ENCODE measurements at regions not wholly inside any gene's neighbourhood (a gene's known extent, or its start where the extent isn't known, plus 50 kb on each side); places are given as distances from the start of the nearest gene placed in this dataset.

DNA sequence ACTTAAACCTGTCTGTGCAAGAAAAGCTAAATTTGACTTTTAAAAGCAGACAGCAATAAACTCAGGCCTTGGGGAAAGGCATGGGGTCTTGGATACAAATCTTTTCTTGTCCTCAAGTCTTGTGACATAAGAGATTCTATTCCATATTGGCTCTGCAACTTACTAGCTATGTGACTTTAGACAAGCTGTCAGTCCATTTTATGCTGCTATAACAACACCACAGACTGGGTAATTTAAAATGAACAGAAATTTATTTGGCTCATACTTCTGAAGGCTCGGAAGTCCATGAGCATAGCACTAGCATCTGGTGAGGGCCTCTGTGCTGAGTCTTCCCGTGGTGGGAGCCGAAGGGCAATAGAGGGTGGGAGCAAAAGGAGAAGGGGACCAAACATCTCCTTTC is 246.0 kb upstream of the MOCS1 start:
- Histone ChIP-seq H3K9ac (ENCODE audit: control insufficient read depth, extremely low read depth, insufficient read depth, low read length) (no peak overlapping the region), H3K9me1 (ENCODE audit: control insufficient read depth, extremely low read depth, insufficient read depth, low read length) (no peaks in the 10 kb centered on the region), H3K9me3 (ENCODE audit: control insufficient read depth, low read depth, low read length) (peaks cover 3% of the 10 kb centered on the region), H3K4me1 (ENCODE audit: control insufficient read depth, extremely low read depth, insufficient read depth, low read length) (no peaks in the 10 kb centered on the region), H3K27ac (ENCODE audit: control insufficient read depth, insufficient read depth, low read length) (no peak overlapping the region), H3K27me3 (ENCODE audit: control insufficient read depth, extremely low read depth, insufficient read depth, low read length) (no peaks in the 10 kb centered on the region), H4K20me1 (ENCODE audit: control insufficient read depth, extremely low read depth, insufficient read depth, low read length) (no peaks in the 10 kb centered on the region), H3K79me2 (ENCODE audit: control insufficient read depth, insufficient read depth, low read length) (no peaks in the 10 kb centered on the region), H3K36me3 (ENCODE audit: control insufficient read depth in 2 of 2, extremely low read depth in 1 of 2, insufficient read depth in 2 of 2, low read length in 2 of 2) (no peaks in the 10 kb centered on the region), H3K4me3 (ENCODE audit: control insufficient read depth in 2 of 3, extremely low read depth in 1 of 3, insufficient read depth in 2 of 3, low read depth in 1 of 3, low read length in 3 of 3) (no peak overlapping the region), H3K4me2 (ENCODE audit: control insufficient read depth, extremely low read depth, insufficient read depth, low read depth, low read length) (no peak overlapping the region), H2AFZ (ENCODE audit: control insufficient read depth, low read length) (no peak overlapping the region)
- FAIRE-seq (no peak), DNase-seq (ENCODE audit: low read depth, low spot score) (no peak)
- no peak for TF ChIP-seq EZH2 (IDR thresholded peaks at IDR 0.05; ENCODE audit: low read length)
- TF ChIP-seq, protein P1, sequence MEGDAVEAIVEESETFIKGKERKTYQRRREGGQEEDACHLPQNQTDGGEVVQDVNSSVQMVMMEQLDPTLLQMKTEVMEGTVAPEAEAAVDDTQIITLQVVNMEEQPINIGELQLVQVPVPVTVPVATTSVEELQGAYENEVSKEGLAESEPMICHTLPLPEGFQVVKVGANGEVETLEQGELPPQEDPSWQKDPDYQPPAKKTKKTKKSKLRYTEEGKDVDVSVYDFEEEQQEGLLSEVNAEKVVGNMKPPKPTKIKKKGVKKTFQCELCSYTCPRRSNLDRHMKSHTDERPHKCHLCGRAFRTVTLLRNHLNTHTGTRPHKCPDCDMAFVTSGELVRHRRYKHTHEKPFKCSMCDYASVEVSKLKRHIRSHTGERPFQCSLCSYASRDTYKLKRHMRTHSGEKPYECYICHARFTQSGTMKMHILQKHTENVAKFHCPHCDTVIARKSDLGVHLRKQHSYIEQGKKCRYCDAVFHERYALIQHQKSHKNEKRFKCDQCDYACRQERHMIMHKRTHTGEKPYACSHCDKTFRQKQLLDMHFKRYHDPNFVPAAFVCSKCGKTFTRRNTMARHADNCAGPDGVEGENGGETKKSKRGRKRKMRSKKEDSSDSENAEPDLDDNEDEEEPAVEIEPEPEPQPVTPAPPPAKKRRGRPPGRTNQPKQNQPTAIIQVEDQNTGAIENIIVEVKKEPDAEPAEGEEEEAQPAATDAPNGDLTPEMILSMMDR (optimal IDR thresholded peaks at IDR 0.05 in 1 of 3, IDR thresholded peaks at IDR 0.05 in 1 of 3, conservative IDR thresholded peaks at IDR 0.05 in 1 of 3; ENCODE audit: extremely low read depth in 1 of 3, insufficient read depth in 2 of 3, low read length in 3 of 3), result no peak
- dilution Hi-C loops (cut with MboI; ENCODE audit: extremely low pct_ligation_motif_present, low sequenced_read_pairs), result no loop called here

DNA sequence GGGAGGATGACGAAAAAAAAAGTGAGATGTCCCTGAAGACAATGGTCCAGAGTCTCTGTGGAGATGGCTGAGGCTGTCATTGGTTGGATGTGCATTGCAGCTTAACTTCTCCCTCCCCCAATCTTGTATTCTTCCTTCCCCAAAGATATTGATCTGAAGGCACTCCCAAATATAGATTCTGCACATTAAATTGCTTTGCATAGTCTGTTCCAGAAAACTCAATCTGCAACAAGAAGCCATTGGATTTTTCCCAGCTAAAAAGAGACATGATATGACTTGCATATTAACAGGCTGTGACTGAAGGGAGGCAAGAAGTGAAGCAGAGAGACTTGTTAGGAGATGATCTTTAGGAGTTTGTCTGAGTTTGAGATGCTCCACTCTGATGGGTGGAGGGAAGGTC is 245.2 kb upstream of the MOCS1 start:
- Histone ChIP-seq H2AFZ (ENCODE audit: control insufficient read depth, low read length) (no peak overlapping the region), H3K79me2 (ENCODE audit: control insufficient read depth, insufficient read depth, low read length) (no peaks in the 10 kb centered on the region), H3K36me3 (ENCODE audit: control insufficient read depth in 2 of 2, extremely low read depth in 1 of 2, insufficient read depth in 2 of 2, low read length in 2 of 2) (no peaks in the 10 kb centered on the region), H3K9me1 (ENCODE audit: control insufficient read depth, extremely low read depth, insufficient read depth, low read length) (no peaks in the 10 kb centered on the region), H3K9me3 (ENCODE audit: control insufficient read depth, low read depth, low read length) (peaks cover 3% of the 10 kb centered on the region), H3K4me3 (ENCODE audit: control insufficient read depth in 2 of 3, extremely low read depth in 1 of 3, insufficient read depth in 2 of 3, low read depth in 1 of 3, low read length in 3 of 3) (no peak overlapping the region), H3K4me1 (ENCODE audit: control insufficient read depth, extremely low read depth, insufficient read depth, low read length) (no peaks in the 10 kb centered on the region), H3K27ac (ENCODE audit: control insufficient read depth, insufficient read depth, low read length) (no peak overlapping the region), H4K20me1 (ENCODE audit: control insufficient read depth, extremely low read depth, insufficient read depth, low read length) (no peaks in the 10 kb centered on the region), H3K4me2 (ENCODE audit: control insufficient read depth, extremely low read depth, insufficient read depth, low read depth, low read length) (no peak overlapping the region), H3K9ac (ENCODE audit: control insufficient read depth, extremely low read depth, insufficient read depth, low read length) (no peak overlapping the region), H3K27me3 (ENCODE audit: control insufficient read depth, extremely low read depth, insufficient read depth, low read length) (no peaks in the 10 kb centered on the region)
- FAIRE-seq (no peak), DNase-seq (ENCODE audit: low read depth, low spot score) (no peak)
- TF ChIP-seq, protein P1 (optimal IDR thresholded peaks at IDR 0.05 in 1 of 3, IDR thresholded peaks at IDR 0.05 in 1 of 3, conservative IDR thresholded peaks at IDR 0.05 in 1 of 3; ENCODE audit: extremely low read depth in 1 of 3, insufficient read depth in 2 of 3, low read length in 3 of 3), result no peak
- TF ChIP-seq EZH2 (IDR thresholded peaks at IDR 0.05; ENCODE audit: low read length), result no peak
- dilution Hi-C loops (cut with MboI; ENCODE audit: extremely low pct_ligation_motif_present, low sequenced_read_pairs), result no loop called here

All from keratinocyte (primary cell).